ENCODE measurements at regions not wholly inside any gene's neighbourhood (a gene's known extent, or its start where the extent isn't known, plus 50 kb on each side); places are given as distances from the start of the nearest gene placed in this dataset.

DNA sequence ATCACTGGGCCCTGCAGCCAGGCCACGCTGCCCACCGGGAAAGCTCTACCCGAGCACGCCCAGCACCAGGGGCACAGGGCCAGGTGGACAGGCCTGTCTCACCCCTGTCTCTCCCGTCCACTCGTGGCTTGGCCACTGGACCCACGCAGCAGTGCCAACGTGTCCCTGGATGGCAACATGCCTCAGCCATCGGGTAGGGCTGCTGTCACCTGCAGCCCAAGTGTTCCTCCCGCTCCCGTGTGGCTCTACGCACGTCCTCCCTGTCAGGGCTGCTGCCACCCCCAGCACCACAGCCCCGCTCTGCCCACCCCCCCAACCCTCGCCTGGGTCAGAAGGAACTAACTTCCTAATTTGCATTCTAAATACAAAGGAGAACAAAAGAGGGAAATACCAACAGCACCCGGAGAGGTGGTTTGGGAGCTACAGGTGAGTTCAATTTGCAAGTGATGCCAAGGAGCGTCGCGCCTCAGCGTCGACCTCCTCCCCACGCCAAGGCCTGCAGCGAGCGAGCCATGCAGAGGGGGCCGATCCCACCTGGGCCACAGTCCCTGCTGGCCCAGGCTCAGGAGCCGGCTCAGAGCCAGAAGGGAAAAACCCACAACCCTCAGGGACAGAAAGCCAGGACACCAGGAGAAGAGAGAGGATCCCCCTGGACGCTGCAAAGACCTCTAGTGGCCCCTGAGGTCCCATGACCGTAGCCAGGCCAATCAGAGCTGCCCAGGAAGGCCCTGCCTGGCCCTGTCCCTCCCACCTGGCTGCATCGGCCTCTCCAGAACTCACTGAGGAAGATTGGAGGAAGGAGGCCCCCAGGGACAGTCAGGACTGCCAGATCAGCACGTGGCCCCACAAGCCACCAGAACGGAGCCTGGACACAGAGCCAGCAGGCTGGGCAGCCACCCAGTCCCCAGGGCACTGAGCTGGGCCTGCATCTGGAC is 128.4 kb upstream of the SPACA7 start:
- DNase-seq: no peak

- no peak for DNase-seq
Measured at GRCh38 chr13:112248406-112248760, 127.8 kb upstream of the SPACA7 start.

DNA sequence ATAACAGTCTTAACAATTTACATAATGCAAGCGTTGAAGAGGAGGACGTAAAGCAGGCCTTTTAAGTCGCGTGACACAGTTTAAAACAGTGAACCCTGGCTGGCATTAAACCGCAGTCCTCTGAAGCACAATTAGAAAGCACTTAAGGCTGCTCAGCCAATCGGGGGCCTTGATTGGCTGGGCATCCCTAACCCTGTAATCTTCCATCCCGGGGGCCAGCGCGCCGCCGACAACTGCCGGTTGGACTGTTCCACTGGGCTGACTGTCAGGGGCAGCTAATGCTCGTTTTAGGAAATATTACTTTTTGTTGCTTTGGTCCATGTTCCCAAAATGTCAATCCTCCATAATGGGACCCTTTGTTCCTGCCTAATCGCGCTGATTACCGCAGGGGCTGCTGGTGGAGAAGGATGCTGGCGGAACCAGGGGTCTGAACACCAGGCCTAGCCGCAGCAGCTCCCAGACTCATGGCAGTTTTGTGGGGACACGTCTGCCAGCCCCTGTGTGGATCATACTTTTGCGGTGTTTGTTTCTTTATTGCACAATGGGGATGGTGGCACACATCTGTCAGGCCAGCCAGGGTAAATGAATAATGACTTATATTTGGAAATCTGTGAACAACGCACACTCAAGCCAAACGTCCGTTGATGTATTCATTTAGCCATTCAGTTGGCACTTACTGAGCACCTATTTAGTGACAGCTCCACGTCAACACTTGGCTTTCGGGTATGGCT is 127.1 kb upstream of the SPACA7 start:
- DNase-seq: no peak

GRCh38 chr13:112249644-112250610 is 126.2 kb upstream of the SPACA7 start:
- DNase-seq: no peak

DNA sequence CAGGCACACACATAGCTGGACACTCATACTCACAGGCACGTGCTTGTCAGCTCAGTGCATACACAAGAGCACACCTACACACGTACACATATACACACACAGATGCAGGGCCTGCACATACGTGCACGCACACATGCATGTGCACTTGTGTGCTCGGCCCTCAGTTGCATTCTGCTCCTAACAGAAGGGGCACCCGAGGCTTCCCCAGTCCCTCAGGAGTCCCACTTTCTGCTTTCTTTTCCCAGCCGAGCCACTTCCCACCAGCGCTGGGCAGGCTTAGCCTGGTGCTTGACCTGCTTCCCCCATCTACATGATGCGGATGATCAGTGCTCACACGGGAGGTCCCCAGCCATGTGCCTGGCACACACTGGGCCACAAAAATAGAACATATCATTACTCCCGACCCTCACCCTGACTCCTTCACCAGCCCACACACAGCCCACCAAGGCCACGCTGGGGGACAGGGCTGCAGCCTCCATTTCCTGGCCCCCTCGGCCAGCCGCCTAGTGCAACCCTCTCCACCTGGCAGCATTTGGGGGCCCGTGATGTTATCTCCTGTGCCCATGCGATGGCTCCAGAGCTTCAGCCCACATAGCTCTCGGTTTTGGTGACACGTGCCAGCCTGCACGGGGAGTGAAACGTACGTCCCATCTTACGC is 125.2 kb upstream of the SPACA7 start:
- no peak for DNase-seq

DNA sequence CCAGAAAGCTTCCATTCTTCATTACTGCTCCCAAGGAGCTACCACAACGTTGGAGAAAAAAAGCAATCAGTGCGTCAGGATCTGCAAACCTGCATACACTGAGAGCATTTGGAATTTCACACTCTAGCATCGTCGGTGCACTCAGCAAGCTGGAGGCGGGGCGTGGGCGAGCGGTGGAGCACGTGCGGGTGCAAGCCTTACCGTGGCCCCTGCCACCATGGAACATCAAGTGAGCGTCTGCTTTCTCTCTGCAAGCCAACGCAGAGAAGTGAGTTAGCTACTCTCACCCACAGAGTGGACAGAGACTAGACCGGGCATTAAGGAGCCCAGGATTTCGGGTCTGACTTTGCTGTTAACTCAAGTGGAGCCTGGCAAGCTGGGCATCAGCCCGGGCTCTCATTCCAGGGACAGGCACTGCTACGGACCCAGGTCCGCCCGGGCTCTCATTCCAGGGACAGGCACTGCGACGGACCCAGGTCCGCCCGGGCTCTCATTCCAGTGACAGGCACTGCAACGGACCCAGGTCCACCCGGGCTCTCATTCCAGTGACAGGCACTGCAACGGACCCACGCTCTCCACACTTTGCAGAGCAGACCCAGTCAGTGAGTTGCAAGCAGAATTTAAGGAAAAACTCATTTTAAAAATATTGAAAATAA is 124.1 kb upstream of the SPACA7 start:
- no peak for DNase-seq

DNA sequence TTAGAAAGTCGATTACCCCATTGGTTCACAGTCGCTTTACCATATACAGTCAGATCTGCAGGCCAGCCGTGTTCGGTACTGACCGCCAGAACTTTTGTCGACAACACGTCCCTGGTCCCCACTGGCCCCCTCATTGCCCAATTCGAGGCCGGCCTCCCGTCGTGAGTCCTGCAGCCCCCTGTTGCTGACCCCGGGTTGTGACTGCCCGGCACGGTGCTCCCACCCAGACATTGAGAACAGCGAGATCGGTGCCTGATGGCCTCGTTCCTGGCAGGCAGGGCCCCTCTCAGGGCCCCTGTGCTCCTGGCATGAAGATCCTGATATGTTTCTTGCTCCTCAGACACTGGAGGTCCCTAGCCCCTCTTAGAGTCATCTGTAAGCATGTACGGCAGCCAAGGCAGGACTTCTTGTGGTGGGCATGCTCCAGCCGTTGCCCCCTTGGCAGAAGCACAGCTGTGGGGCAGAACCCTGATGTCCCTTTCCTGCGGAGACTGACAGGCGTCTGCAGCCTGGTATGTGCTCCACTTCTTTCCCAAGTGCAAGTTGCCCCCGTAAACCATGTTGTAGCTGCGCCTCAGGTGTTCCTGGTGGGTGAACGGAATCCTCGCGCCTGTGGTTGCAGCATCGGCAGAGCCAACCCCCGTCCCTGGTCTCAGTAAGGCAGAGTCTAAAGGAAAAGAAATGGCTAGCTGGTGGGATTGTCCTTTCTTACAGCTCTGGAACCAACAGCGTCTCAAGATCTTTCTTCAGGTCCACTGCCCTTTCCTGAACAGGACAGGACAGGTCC is 123.2 kb upstream of the SPACA7 start:
- DNase-seq: no peak

DNA sequence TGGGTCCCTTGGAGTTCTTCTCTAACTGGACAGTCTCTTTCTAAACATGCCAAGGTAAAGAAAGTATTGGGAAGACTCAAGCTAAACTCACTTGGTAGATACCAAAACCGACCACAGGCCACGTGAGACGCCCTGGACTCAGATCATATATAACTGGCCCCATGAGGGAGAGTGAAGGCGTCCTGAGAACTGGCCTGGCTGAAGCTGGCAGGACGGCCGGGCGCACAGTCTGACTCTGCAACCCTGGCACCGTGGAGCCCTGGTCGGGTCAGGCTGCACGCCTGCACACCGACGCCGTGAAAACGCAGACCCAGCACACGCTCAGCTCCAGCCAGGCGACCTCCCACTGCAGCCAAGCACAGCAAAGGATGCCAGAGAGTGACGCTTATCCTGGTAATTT is 122.5 kb upstream of the SPACA7 start:
- DNase-seq: no peak

GRCh38 chr13:112254061-112254818 is 121.9 kb upstream of the SPACA7 start:
- DNase-seq: no peak

GRCh38 chr13:112254900-112255299 is 121.3 kb upstream of the SPACA7 start:
- DNase-seq: no peak

GRCh38 chr13:112255550-112256120 is 120.5 kb upstream of the SPACA7 start:
- no peak for DNase-seq

GRCh38 chr13:112256716-112257494 is 119.2 kb upstream of the SPACA7 start:
- DNase-seq: no peak

- DNase-seq: no peak
Measured at GRCh38 chr13:112259511-112259910, 116.6 kb upstream of the SPACA7 start.

- no peak for DNase-seq
Measured at GRCh38 chr13:112260108-112261055, 115.8 kb upstream of the SPACA7 start.

DNA sequence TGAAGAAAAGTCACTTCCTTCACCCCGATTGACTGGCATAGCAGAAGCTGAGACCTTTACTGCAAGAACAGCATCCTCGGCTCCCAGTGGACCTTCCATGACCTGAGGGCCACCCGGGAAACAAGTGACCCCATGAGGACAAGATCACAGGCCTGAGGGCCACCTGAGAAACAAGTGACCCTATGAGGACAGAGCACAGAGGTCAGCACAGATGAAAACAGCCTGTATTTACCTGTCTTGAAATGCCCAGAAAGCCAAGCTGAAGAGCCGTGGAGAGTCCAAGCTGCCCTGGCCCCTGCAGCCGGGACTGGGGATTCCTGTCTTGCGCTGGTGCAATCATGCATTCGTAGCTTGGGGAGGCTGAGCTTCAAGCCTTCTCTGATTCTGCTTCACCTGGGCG is 114.2 kb upstream of the SPACA7 start:
- no peak for DNase-seq

GRCh38 chr13:112263152-112263551 is 113.0 kb upstream of the SPACA7 start:
- DNase-seq: no peak

DNA sequence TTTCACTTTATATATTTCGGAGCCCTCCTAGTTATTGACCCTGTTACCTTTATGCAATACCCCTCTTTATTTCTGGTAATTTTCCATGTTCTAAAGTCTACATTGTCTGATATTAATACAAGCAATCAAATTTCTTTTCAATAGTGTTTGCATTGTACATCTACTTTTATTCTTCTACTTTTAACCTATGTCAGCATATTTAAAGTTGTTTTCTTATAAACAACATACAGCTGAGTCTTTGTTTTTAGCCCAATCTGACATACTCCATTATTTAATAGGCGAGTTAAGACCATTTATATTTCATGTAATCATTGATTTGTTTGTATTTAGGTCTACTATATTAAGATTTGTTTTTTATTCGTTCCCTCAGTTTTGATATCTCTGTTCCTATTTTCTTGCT is 108.5 kb upstream of the SPACA7 start:
- no peak for DNase-seq

DNA sequence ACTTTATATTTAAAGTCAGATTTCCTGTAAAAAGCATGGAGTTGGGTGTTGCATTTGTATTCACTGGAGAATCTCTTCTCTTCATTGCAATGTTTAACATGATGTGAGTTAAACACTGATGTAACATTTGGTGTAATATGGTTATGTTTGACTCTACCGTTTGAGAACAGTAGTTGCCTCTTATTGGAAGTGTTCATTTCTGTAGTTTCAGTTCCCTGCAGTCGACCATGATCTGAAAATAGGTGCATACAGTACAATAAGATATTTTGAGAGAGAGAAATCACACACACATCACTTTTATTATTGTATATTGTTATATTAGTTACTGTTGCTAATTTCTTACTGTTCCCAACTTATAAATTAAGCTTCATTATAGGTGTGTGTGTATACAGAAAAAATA is 105.2 kb upstream of the SPACA7 start:
- DNase-seq: no peak
